ENCODE measurements at regions not wholly inside any gene's neighbourhood (a gene's known extent, or its start where the extent isn't known, plus 50 kb on each side); places are given as distances from the start of the nearest gene placed in this dataset.
"Not testable (repeated sequence)": the region's sequence is repeated elsewhere in the genome, so short reads cannot be mapped to it uniquely, and the experiment has no call there.

DNA sequence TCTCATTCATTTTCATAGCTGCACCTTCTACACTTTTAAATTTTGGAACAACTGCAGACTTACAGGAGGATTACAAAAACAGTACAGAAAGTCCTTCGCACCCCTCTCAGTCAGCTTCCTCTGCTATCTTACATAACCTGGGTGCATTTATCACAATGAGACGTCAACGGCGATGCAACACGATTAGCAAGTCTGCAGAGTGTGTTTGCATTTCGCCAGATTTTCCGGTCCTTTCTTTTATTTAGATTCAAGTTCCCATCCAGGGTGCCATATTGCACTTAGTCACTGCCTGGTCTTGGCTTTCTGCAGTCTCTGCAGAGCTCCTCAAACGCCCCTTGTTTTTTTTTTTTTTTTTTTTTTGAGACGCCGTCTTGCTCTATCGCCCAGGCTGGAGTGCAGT, 85.9 kb downstream of the ASMT start:
- no peak for DNase-seq

DNA sequence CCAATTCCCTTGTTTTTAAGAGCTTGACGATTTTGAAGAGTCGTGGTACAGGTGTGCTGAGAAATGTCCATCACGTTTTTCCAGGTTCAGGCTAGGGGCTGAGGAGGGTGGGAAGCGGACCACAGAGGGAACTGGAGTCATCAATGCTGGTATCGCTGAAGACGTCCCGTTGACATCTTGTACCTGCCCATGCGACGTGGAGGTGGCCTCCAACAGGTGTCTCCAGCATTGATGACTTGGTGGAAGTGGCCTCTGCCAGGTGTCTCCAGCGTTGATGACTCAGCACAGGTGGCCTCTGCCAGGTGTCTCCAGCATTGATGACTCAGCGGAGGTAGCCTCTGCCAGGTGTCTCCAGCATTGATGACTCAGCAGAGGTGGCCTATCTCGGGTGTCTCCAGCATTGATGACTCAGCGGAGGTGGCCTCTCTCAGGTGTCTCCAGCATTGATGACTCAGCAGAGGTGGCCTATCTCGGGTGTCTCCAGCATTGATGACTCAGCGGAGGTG, 86.6 kb downstream of the ASMT start:
- DNase-seq: not testable (repeated sequence)

DNA sequence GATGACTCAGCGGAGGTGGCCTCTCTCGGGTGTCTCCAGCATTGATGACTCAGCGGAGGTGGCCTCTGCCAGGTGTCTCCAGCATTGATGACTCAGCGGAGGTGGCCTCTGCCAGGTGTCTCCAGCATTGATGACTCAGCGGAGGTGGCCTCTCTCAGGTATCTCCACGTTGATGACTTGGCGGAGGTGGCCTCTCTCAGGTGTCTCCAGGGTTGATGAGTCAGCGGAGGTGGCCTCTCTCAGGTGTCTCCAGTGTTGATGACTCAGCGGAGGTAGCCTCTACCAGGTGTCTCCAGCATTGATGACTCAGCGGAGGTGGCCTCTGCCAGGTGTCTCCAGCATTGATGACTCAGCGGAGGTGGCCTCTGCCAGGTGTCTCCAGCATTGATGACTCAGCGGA, 87.3 kb downstream of the ASMT start:
- DNase-seq: not testable (repeated sequence)

DNA sequence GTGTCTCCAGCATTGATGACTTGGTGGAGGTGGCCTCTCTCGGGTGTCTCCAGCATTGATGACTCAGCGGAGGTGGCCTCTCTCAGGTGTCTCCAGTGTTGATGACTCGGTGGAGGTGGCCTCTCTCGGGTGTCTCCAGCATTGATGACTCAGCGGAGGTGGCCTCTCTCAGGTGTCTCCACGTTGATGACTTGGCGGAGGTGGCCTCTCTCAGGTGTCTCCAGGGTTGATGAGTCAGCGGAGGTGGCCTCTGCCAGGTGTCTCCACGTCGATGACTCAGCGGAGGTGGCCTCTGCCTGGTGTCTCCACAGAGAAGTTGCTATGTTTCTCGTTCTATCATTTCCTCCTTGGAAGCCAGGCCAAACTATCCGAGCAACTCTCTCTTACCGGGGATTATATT, 87.7 kb downstream of the ASMT start:
- not testable (repeated sequence) for DNase-seq

DNA sequence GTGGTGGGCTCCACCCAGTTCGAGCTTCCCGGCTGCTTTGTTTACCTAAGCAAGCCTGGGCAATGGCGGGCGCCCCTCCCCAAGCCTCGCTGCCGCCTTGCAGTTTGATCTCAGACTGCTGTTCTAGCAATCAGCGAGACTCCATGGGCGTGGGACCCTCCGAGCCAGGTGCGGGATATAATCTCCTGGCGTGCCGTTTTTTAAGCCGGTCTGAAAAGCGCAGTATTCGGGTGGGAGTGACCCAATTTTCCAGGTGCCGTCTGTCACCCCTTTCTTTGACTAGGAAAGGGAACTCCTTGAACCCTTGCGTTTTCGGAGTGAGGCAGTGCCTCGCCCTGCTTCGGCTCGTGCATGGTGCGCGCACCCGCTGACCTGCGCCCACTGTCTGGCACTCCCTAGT, 94.4 kb downstream of the ASMT start:
- not testable (repeated sequence) for DNase-seq

DNA sequence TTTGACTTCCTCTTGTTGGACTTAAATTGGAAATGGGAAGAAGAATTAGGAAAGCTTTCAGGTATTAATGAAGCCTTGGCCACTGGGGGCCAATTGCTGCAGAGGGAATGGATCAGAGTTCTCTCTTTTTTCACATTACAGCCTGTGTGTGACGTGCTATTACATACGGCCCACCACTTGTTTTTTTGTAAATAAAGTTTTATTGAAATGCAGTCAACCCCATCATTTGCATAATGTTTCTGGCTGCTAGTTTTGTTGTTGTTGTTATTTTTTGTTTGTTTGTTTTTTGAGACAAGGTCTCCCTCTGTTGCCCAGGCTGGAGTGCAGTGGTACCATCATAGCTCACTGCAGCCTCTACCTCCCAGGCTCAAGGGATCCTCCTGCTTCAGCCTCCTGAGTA, 98.4 kb downstream of the ASMT start:
- DNase-seq: no peak

DNA sequence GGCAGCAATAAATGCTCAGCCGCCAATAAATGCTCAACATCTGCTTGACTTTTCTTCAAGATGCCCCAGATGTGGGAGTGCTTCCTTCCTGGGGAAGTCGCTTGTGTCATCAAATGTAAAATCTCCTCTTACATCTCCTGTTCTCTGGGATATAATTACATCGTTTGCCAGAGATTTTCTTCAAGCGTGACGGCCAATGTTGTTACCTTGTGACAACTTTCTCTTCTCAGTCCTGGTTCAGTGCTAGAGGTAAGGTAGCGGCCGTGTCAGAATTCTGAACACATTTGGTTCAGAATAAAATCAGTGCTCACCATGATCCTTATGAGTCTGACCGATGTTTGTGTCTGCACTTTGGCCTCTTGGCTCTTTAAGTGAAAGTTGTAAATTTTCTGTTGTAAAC, 102.5 kb downstream of the ASMT start:
- no peak for DNase-seq

DNA sequence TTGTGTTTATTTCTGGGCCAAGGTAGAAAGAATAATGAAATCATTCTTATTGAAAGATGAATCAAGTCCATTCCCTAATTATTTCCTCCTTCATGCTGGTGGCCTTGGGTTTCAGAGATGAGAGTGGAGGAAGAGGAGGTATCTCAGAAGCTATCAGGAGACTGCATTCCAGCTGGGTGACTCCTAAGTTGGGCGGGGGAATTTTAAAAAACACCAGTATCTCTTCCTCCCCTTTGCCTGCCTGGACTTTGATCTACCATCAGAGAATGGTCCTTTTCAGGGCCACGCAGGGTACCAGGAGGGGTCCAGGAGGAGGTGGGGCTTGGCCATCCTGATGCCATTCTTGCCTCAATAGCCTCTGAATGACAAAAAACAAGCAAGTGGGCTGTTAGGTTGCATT, 104.4 kb downstream of the ASMT start:
- no peak for DNase-seq

DNA sequence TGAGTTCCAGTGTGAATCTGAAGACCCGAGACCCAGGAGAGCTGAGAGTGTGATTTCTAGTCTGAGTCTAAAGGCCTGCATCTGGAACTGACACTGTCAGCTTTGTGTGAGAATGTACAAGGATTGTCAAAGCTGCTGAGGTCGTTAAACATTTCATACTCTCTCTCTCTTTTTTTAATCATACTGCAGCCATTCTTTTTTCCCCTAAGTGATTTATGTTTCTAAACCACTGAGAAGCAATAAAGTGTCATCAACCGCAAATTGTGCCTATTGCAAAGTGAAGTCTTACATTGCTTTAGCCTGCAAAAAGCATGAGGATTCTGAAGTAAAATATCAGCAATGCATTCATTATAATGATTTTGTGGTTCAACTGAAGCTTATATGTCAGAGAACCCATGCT, 106.0 kb downstream of the ASMT start:
- no peak for DNase-seq

DNA sequence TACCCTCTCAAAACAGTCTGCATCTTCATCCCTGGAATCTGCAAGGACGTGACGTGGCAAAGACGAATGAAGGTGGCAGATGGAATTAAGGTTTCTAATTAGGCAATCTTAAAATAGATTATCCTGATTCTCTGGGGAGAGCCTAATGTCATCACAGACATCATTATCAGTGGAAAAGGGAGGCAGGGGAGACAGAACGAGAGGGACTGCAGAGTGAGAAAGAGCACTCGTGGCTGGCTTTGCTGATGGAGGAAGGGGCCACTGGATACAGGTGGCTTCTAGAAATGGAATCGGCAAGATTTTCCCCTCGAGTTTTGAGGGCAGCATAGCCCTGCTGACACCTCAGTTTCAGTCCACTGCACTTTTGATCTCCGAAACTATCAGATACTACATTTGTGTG, 110.6 kb downstream of the ASMT start:
- no peak for DNase-seq

DNA sequence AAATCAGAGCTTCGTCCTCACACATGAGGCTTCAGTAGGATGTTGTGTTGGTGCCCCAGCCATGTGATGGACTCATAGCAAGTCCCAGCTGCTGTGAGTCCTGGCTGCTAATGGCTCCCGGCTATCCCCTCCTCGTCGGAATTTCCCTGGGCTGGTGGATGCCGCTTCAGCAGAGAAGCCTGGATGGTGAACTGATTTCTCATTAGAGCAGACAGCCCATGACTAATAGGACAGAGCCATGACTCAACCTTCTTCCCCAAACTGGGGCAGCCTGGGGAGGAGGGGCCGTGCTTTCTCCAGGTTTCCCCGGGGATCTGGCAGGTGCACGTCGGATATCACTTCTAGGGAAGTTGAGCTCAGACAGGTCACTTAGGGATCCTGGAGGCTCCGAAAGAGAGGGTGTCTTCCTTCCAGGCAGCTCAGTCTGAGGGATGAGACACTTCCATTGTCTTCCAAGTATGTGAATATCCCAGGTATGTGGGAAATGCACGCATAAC, 112.7 kb downstream of the ASMT start:
- DNase-seq: no peak

DNA sequence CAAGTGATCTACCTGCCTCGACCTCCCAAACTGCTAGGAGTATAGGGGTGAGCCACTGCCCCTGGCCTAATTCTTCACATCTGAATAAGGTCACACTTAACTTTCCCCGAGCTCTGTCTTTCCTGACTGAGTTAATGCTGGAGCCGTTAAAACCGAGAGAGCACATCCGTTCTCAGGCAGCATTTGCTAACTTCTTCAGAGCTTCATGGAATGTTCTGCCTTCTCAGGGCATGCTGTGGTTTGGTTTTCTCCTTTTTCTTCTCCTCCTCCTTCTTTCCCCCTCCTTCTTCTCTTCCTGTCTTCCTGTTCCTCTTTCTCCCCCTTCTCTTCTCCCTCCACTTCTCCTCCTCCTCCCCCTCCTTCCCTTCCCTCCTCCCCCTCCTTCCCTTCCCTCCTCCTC, 119.9 kb downstream of the ASMT start:
- DNase-seq: no peak

DNA sequence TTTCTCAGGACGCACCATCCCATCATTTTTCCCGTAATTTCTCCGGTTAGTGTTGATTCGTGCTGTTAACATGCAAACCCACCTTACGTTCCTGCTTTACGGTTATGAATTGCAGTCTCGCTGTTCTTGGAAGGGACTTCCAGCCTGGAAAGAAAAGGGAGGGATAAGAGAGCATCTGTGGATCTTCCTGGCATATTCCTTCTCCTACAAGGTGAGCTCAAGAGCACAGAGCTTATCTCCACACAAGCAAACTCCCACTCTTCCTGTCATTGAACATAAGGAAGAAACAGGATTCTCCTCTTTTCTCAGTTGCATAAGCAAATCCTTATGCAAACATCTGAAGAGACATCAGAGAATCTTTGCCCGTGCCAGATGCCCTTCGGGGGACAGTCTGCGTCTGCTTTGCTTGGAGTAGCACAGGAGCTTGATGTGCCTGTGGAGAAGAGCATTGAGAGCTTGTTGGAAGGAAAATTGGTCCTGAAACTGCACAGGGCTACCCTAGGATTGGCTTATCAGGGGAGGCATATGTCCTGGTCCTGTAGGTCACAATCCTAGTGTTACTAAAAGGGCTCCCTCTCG, 127.0 kb downstream of the ASMT start:
- no peak for DNase-seq

DNA sequence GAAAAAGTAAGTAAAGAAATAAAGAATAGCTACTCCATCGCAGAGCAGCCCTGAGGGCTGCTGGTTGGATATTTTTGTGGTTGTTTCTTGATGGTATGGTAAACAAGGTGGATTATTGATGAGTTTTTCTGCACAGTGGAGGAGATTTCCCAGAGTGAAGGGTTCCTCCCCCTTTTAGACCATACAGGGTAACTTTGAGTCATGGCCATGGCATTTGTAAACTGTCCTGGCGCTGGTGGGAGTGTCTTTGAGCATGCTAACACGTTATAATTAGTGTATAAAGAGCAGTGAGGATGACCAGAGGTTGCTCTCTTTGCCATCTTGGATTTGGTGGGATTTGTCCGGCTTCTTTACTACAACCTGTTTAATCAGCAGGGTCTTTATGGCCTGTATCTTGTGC, 128.2 kb downstream of the ASMT start:
- no peak for DNase-seq

DNA sequence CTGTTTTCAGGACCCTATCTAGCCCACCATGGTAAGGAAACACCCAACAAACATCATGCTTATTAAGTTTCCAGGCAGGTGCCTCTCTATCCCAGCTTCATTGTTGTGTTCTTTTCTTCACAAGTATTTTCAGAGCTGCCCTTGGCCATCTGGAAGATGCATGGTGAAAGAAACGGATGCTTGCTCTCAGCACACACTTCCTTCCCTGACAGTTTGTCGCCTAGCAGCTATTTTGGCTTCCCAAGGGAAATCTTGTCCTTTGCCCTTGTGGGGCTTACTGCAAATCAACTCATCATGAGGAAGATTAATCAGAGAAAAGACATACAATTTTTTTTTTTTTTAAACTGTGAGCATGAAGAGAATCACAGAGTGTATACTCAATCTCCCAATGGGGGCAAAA, 128.8 kb downstream of the ASMT start:
- DNase-seq: no peak

DNA sequence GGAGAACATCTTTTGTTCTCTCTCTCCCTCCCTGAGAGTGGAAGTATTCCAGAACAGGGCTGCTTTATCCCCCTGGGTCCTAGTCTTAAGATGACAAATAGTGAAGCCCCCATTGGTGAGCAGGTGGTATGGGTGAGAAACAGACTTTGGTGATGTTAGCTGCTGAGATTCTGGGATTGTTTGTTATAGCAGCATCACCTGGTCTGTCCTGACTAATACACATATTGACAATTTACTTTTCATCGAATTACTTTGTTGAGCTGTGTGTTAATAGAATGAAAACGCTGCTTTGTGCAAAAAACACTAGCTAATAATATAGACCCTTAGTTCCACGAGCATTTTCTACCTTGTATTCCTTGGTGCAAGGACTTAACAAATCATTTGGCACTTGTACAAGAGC, 133.5 kb downstream of the ASMT start:
- DNase-seq: no peak

DNA sequence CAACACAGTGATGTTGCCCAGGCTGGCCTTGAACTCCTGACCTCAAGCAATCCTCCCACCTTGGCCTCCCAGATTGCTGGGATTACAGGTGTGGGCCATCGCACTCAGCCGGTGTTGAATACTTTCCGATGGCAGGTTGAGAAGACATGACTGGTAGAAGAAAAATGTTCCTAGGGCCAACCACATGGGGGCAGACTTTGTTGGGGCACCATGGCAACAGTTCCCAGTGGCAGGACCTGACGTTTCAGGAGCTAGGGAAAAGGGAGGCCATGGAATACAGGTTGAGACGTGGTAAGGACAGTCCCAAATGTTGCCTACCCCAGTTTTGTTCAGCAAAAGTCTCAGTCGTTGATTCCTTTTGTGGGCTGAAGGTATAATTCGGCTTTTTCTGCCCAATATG, 134.6 kb downstream of the ASMT start:
- no peak for DNase-seq

DNA sequence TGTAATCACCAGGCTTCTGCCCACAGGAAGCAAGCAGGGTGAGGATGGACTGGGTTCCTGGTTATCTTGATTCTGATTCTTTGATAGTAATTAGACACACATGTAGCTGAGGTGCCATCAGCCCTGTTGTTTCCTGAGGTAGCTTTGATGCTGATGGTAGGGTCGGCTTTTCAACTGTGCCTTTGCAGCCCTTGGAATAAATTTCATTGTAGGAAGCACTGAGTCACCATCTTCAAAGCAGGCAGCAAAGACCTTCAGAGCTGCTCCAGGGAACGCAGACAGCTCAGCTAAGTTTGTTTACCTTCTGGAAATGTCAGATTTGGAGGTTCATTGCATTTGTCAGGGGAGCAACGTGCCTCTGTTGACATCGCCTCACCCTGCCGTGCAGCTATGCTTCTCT, 135.4 kb downstream of the ASMT start:
- DNase-seq: no peak

DNA sequence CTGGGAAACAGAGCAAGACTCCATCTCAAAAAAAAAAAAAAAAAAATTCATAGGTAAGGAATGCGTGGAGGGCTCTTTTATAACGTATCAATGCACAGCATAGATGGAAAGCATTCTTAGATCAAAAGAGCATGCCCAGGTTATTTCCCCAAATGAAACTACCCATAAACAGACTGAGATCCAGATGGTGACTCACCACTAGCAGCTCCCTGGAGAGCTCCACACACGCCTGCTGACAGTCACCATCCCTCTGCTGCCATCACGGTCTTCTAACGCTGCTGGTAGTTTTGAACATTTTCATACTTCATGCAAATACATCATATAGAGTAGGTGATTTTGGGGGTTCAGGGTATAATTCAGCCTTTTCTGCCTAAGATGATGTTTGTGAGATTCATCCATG, 136.9 kb downstream of the ASMT start:
- DNase-seq: no peak

DNA sequence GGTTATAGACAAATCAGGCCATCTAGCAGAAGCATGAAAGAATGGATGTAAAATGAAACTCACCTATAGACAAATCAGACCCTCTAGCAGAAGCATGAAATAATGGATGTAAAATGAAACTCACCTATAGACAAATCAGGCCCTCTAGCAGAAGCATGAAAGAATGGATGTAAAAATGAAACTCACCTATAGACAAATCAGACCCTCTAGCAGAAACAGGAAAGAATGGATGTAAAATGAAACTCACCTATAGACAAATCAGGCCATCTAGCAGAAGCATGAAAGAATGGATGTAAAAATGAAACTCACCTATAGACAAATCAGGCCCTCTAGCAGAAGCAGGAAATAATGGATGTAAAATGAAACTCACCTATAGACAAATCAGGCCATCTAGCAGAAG, 137.9 kb downstream of the ASMT start:
- DNase-seq: not testable (repeated sequence)

DNA sequence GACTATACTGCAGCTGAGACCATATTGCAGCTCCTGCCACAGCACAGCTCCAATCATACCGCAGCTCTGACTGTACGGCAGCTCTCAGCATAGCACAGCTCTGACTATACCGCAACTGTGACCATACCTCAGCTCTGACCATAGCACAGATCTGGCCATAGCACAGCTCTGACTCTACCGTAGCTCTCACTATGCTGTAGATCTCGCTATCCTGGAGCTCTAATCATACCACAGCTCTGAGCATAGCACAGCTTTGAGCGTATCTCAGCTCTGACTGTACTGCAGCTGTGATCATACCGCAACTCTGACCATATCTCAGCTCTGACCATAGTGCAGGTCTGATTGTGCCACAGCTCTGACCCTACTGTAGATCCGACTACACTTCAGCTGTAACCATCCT, 139.2 kb downstream of the ASMT start:
- DNase-seq: no peak

DNA sequence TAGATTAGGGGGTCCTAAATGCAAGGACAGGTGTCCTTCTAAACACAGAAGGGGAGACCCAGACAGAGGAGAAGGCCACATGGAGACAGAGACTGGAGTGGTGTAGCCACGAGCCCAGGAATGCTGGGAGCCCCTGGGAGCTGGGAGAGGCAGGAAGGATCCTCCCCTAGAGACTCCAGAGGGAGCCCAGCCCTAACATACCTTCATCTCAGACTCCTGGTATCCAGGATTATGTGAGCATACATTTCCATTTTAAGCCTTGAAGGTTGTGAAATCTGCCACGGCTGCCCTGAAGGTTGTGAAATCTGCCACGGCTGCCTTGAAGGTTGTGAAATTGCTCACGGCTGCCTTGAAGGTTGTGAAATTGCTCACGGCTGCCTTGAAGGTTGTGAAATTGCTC, 148.4 kb downstream of the ASMT start:
- DNase-seq: no peak

DNA sequence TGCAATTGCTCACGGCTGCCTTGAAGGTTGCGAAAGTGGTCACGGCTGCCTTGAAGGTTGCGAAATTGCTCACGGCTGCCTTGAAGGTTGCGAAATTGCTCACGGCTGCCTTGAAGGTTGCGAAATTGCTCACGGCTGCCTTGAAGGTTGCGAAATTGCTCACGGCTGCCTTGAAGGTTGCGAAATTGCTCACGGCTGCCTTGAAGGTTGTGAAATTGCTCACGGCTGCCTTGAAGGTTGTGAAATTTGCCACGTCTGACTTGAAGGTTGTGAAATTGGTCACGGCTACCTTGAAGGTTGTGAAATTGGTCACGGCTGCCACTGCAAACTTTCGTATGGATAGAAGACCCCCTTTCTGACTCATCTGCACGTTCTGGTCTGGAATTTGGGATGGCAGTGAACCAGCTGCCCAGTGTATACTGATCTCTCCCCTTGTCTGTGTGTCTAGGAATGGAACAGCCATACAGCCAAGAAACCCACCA, 150.1 kb downstream of the ASMT start:
- DNase-seq: not testable (repeated sequence)

DNA sequence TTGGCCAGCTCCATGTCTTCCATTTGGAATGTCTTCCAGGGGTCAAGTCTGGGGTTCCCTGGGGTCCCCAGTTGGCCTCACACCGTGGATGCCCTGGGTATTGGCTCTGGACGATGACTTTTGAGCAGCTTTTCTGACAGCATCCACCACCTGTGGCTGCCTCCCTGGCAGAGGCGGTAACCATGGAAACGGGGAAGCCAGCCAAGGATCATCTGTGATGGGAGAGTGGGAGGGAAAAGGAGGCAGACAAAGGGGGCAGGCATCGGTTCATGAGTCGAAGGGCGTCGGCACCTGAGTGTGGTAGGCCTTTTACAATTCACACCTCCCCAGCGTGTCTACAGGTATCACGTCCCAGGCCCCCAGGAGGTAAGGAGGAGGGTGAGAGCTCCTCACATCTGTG, 152.2 kb downstream of the ASMT start:
- no peak for DNase-seq

DNA sequence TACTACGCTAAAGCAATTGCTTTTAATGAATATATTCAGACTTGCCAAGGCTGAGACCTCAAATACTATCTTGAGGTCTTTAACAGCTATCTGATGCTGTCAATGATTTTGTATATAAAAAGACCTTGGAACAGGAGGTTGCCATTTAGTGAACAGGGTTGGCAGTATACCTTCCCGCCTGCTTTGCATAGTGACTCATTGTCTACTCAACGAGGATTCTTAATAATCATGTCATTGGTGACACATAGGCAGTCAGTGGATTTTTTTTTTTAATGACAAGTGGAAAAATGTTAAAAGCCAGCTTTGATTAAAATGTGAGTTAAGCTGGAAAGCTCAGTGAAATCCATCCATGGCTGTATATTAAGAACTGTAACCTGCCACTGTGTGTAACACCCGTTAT, 164.0 kb downstream of the ASMT start:
- no peak for DNase-seq

Measured in CD4-positive, alpha-beta T cell treated with Interleukin-10 for 1 hour (primary cell).